HepG2 (cell line): ENCODE measurements at regions not wholly inside any gene's neighbourhood (a gene's known extent, or its start where the extent isn't known, plus 50 kb on each side); places are given as distances from the start of the nearest gene placed in this dataset.

ENCODE experiments used
- ARID5B ChIP-seq: IDR thresholded peaks from 2 replicates; pipeline ENCODE4 v1.4.0; 2020; ENCODE audit warnings: mild to moderate bottlenecking, missing genetic modification reagents
- EEA1 ChIP-seq: sonication (generic); formaldehyde crosslinking; IDR thresholded peaks from 2 replicates; pipeline ENCODE4 v1.5.1; 2020; ENCODE audit warnings: mild to moderate bottlenecking, missing genetic modification reagents, borderline replicate concordance
- FOXK1 ChIP-seq: sonication (generic); formaldehyde crosslinking; IDR thresholded peaks from 2 replicates; pipeline ENCODE4 v1.4.0; 2020; ENCODE audit warnings: low read depth, missing genetic modification reagents, borderline replicate concordance
- FOXP1 ChIP-seq, 2 experiments: fragments of 450-650 bp in 1 of 2; IDR thresholded peaks; 2 replicates each; pipeline ENCODE4 v1.6.1; 2017 to 2018; ENCODE audit warnings: antibody characterized with exemption in 1 of 2
- HBP1 ChIP-seq: IDR thresholded peaks from 2 replicates; pipeline ENCODE4 v1.6.1; 2016; ENCODE audit warnings: low read depth, control low read depth
- JUN ChIP-seq: sonication (generic); formaldehyde crosslinking; IDR thresholded peaks from 2 replicates; pipeline ENCODE4 v1.4.0; 2020; ENCODE audit warnings: mild to moderate bottlenecking, missing genetic modification reagents
- KLF9 ChIP-seq: IDR thresholded peaks from 2 replicates; pipeline ENCODE4 v1.6.1; 2016; ENCODE audit warnings: low read depth
- MED1 ChIP-seq: sonication (generic); formaldehyde crosslinking; IDR thresholded peaks from 2 replicates; pipeline ENCODE4 v1.4.0; 2020; ENCODE audit warnings: missing genetic modification reagents
- ONECUT2 ChIP-seq: sonication (generic); formaldehyde crosslinking; IDR thresholded peaks from 2 replicates; pipeline ENCODE4 v1.4.0; 2020; ENCODE audit warnings: missing genetic modification reagents
- REPIN1 ChIP-seq: sonication (generic); formaldehyde crosslinking; IDR thresholded peaks from 2 replicates; pipeline ENCODE4 v1.8.0; 2022; ENCODE audit warnings: missing genetic modification reagents, low read depth, mild to moderate bottlenecking, borderline replicate concordance
- SOX5 ChIP-seq: IDR thresholded peaks from 2 replicates; pipeline ENCODE4 v1.6.1; 2016; ENCODE audit warnings: borderline replicate concordance
- TSC22D2 ChIP-seq: sonication (generic); formaldehyde crosslinking; IDR thresholded peaks from 2 replicates; pipeline ENCODE4 v1.5.1; 2020; ENCODE audit warnings: missing genetic modification reagents, mild to moderate bottlenecking, borderline replicate concordance
- YY1 ChIP-seq: IDR thresholded peaks from 2 replicates; pipeline ENCODE4 v1.6.1; 2011; ENCODE audit warnings: low read length, low read depth, moderate library complexity, mild to moderate bottlenecking; ENCODE audit not compliant: insufficient read depth, insufficient replicate concordance
- ZBTB49 ChIP-seq: sonication (generic); formaldehyde crosslinking; IDR thresholded peaks from 2 replicates; pipeline ENCODE4 v1.4.0; 2020; ENCODE audit warnings: missing genetic modification reagents, borderline replicate concordance
- ZNF282 ChIP-seq: fragments of 450-650 bp; IDR thresholded peaks from 2 replicates; pipeline ENCODE4 v1.6.1; 2018; ENCODE audit not compliant: partially characterized antibody
- ZNF354B ChIP-seq: sonication (generic); formaldehyde crosslinking; IDR thresholded peaks from 2 replicates; pipeline ENCODE4 v1.8.0; 2022; ENCODE audit warnings: mild to moderate bottlenecking, missing genetic modification reagents
- ZNF367 ChIP-seq: sonication (generic); formaldehyde crosslinking; IDR thresholded peaks from 2 replicates; pipeline ENCODE4 v1.4.0; 2020; ENCODE audit warnings: missing genetic modification reagents, borderline replicate concordance
- ZNF788 ChIP-seq: sonication (generic); formaldehyde crosslinking; IDR thresholded peaks from 2 replicates; pipeline ENCODE4 v1.5.0; 2020; ENCODE audit warnings: mild to moderate bottlenecking, missing genetic modification reagents, borderline replicate concordance
- ZNF879 ChIP-seq: sonication (generic); formaldehyde crosslinking; IDR thresholded peaks from 2 replicates; pipeline ENCODE4 v1.8.1; 2023; ENCODE audit warnings: missing genetic modification reagents
- TF ChIP-seq, protein P1 (sequence below): sonication (generic); formaldehyde crosslinking; conservative IDR thresholded peaks from 2 replicates; pipeline ENCODE4 v1.4.0; 2020; ENCODE audit warnings: missing genetic modification reagents
- TF ChIP-seq, protein P2 (sequence below): sonication (generic); formaldehyde crosslinking; IDR thresholded peaks from 2 replicates; pipeline ENCODE4 v1.8.0; 2022; ENCODE audit warnings: mild to moderate bottlenecking, missing genetic modification reagents; ENCODE audit not compliant: insufficient replicate concordance

- TF ChIP-seq, protein P1, sequence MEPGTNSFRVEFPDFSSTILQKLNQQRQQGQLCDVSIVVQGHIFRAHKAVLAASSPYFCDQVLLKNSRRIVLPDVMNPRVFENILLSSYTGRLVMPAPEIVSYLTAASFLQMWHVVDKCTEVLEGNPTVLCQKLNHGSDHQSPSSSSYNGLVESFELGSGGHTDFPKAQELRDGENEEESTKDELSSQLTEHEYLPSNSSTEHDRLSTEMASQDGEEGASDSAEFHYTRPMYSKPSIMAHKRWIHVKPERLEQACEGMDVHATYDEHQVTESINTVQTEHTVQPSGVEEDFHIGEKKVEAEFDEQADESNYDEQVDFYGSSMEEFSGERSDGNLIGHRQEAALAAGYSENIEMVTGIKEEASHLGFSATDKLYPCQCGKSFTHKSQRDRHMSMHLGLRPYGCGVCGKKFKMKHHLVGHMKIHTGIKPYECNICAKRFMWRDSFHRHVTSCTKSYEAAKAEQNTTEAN: no peak
- TF ChIP-seq ONECUT2 (CRISPR knock-in tag): peak; percentile 56; the same call in 1 of the 2 replicates
- TF ChIP-seq REPIN1 (CRISPR knock-in tag): no peak
- no peak for TF ChIP-seq YY1
- peak; percentile 61; the same call in 1 of the 2 replicates for TF ChIP-seq SOX5
- no peak for TF ChIP-seq KLF9
- no peak for TF ChIP-seq EEA1 (CRISPR knock-in tag)
- TF ChIP-seq JUN (CRISPR knock-in tag): no peak
- TF ChIP-seq MED1 (CRISPR knock-in tag): no peak
- TF ChIP-seq ZNF879 (CRISPR knock-in tag): no peak
- peak; percentile 73 for TF ChIP-seq ARID5B (CRISPR knock-in tag)
- TF ChIP-seq ZNF354B (CRISPR knock-in tag): no peak
- TF ChIP-seq TSC22D2 (CRISPR knock-in tag): no peak
- TF ChIP-seq ZNF367 (CRISPR knock-in tag): no peak
- no peak for TF ChIP-seq ZNF788 (CRISPR knock-in tag)
- no peak for TF ChIP-seq ZNF282
- TF ChIP-seq FOXK1 (CRISPR knock-in tag): peak; percentile 50; the same call in 1 of the 2 replicates
- no peak for TF ChIP-seq FOXP1 (IDR thresholded peaks at IDR 0.05)
- TF ChIP-seq FOXP1 (CRISPR knock-in tag; IDR thresholded peaks at IDR 0.05): peak; percentile 91
- TF ChIP-seq, protein P2, sequence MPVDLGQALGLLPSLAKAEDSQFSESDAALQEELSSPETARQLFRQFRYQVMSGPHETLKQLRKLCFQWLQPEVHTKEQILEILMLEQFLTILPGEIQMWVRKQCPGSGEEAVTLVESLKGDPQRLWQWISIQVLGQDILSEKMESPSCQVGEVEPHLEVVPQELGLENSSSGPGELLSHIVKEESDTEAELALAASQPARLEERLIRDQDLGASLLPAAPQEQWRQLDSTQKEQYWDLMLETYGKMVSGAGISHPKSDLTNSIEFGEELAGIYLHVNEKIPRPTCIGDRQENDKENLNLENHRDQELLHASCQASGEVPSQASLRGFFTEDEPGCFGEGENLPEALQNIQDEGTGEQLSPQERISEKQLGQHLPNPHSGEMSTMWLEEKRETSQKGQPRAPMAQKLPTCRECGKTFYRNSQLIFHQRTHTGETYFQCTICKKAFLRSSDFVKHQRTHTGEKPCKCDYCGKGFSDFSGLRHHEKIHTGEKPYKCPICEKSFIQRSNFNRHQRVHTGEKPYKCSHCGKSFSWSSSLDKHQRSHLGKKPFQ (CRISPR knock-in tag): no peak
- no peak for TF ChIP-seq ZBTB49
- no peak for TF ChIP-seq HBP1 (CRISPR knock-in tag)
Observed at GRCh38 chr2:164351536-164351935, 269.7 kb downstream of the GRB14 start (continued).
